SK-N-SH (cell line): ENCODE measurements at regions not wholly inside any gene's neighbourhood (a gene's known extent, or its start where the extent isn't known, plus 50 kb on each side); places are given as distances from the start of the nearest gene placed in this dataset.

ENCODE experiments used
- CTCF ChIP-seq: fragments of 200-600 bp; sonication (generic); IDR thresholded peaks from 2 replicates; pipeline ENCODE4 v1.6.1; 2017; ENCODE audit warnings: antibody characterized with exemption, mild to moderate bottlenecking, moderate library complexity
- EP300 ChIP-seq, 2 experiments: IDR thresholded peaks; 2 replicates each; pipeline versions ENCODE4 v1.4.0 to v1.6.1; 2012; ENCODE audit warnings: borderline replicate concordance in 1 of 2, low read depth in 1 of 2, low read length in 1 of 2
- GATA2 ChIP-seq: sonication (generic); formaldehyde crosslinking; IDR thresholded peaks from 2 replicates; pipeline ENCODE4 v1.5.0; 2020; ENCODE audit warnings: mild to moderate bottlenecking, missing genetic modification reagents
- JUND ChIP-seq: IDR thresholded peaks from 2 replicates; pipeline ENCODE4 v1.4.0; 2012
- PBX3 ChIP-seq: IDR thresholded peaks from 2 replicates; pipeline ENCODE4; 2012
- POLR2AphosphoS5 ChIP-seq: IDR thresholded peaks from 2 replicates; pipeline ENCODE4 v1.6.1; 2012; ENCODE audit warnings: low read depth, low read length
- RAD21 ChIP-seq: IDR thresholded peaks from 2 replicates; pipeline ENCODE4 v1.6.1; 2012; ENCODE audit warnings: mild to moderate bottlenecking, low read length
- RCOR1 ChIP-seq: fragments of 150-350 bp; IDR thresholded peaks from 2 replicates; pipeline ENCODE4 v1.6.1; 2017; ENCODE audit warnings: antibody characterized with exemption, low read length
- SMC3 ChIP-seq: IDR thresholded peaks from 2 replicates; pipeline ENCODE4 v1.6.1; 2012; ENCODE audit warnings: low read depth, low read length, improper control_type of control experiment
- TCF12 ChIP-seq: IDR thresholded peaks from 2 replicates; pipeline ENCODE4 v1.4.0; 2012
- USF2 ChIP-seq: fragments of 150-350 bp; IDR thresholded peaks from 2 replicates; pipeline ENCODE4 v1.6.1; 2017; ENCODE audit warnings: antibody characterized with exemption, low read length, low read depth, borderline replicate concordance
- ZBTB33 ChIP-seq: IDR thresholded peaks from 2 replicates; pipeline ENCODE4 v1.4.0; 2012; ENCODE audit warnings: low read depth, borderline replicate concordance

- TF ChIP-seq ZBTB33 (no peak), JUND (no peak), CTCF (no peak), GATA2 (CRISPR knock-in tag) (no peak), POLR2AphosphoS5 (no peak), RAD21 (no peak), SMC3 (no peak), PBX3 (no peak), USF2 (no peak), RCOR1 (no peak), TCF12 (no peak), EP300 (IDR thresholded peaks at IDR 0.05; ENCODE audit: borderline replicate concordance in 1 of 2, low read depth in 1 of 2, low read length in 1 of 2) (no peak)
These were observed 222.3 kb upstream of the SPOCK3 start for GRCh38 chr4:167456619-167457018.
